H9 (cell line): ENCODE measurements at regions not wholly inside any gene's neighbourhood (a gene's known extent, or its start where the extent isn't known, plus 50 kb on each side); places are given as distances from the start of the nearest gene placed in this dataset.

Experiments used
- DNase-seq: peaks from one replicate; pipeline ENCODE4 v3.0.0-alpha.2; 2017
- H2AFZ ChIP-seq: one replicate; pipeline ENCODE4 v1.6.1; 2013; ENCODE audit warnings: mild to moderate bottlenecking, low read length, control low read depth, moderate library complexity
- H2AK5ac ChIP-seq: 2 replicates; pipeline ENCODE4 v1.6.1; 2013; ENCODE audit warnings: low read length, control low read depth, mixed read lengths; ENCODE audit not compliant: insufficient read length
- H2BK120ac ChIP-seq: one replicate; pipeline ENCODE4 v1.6.1; 2013; ENCODE audit warnings: low read depth, mild to moderate bottlenecking, low read length, control low read depth, inconsistent platforms; ENCODE audit not compliant: poor library complexity, severe bottlenecking
- H2BK12ac ChIP-seq: 2 replicates; pipeline ENCODE4 v1.6.1; 2013; ENCODE audit warnings: low read length, control low read depth, mixed read lengths, low read depth; ENCODE audit not compliant: insufficient read length
- H2BK15ac ChIP-seq: 2 replicates; pipeline ENCODE4 v1.6.1; 2013; ENCODE audit warnings: low read depth, low read length, control low read depth
- H2BK20ac ChIP-seq: one replicate; pipeline ENCODE4 v1.6.1; 2013; ENCODE audit warnings: low read depth, mild to moderate bottlenecking, low read length, control low read depth, inconsistent platforms; ENCODE audit not compliant: poor library complexity, severe bottlenecking
- H2BK5ac ChIP-seq: 2 replicates; pipeline ENCODE4 v1.6.1; 2013; ENCODE audit warnings: low read length, control low read depth, mixed read lengths; ENCODE audit not compliant: insufficient read length
- H3K14ac ChIP-seq: 2 replicates; pipeline ENCODE4 v1.6.1; 2013; ENCODE audit warnings: low read length, control low read depth; ENCODE audit not compliant: insufficient read depth
- H3K18ac ChIP-seq: 2 replicates; pipeline ENCODE4 v1.6.1; 2013; ENCODE audit warnings: low read depth, mild to moderate bottlenecking, mixed read lengths, low read length, control low read depth; ENCODE audit not compliant: insufficient read length
- H3K23ac ChIP-seq: 2 replicates; pipeline ENCODE4 v1.6.1; 2013; ENCODE audit warnings: low read length, control low read depth, mixed read lengths, low read depth; ENCODE audit not compliant: insufficient read length
- H3K23me2 ChIP-seq: 2 replicates; pipeline ENCODE4 v1.6.1; 2013; ENCODE audit warnings: low read depth, mild to moderate bottlenecking, mixed read lengths, low read length, control low read depth; ENCODE audit not compliant: insufficient read length, poor library complexity, severe bottlenecking
- H3K27ac ChIP-seq: 2 replicates; pipeline ENCODE4 v1.5.1; 2013; ENCODE audit warnings: low read length, control low read depth, mixed read lengths, low read depth; ENCODE audit not compliant: insufficient read length
- H3K27me3 ChIP-seq: 2 replicates; pipeline ENCODE4 v1.6.1; 2013; ENCODE audit warnings: low read length, control low read depth, inconsistent platforms; ENCODE audit not compliant: insufficient read depth
- H3K4ac ChIP-seq: 2 replicates; pipeline ENCODE4 v1.6.1; 2013; ENCODE audit warnings: low read depth, mild to moderate bottlenecking, control low read depth, inconsistent platforms, low read length, moderate library complexity
- H3K4me1 ChIP-seq: 2 replicates; pipeline ENCODE4 v1.6.1; 2013; ENCODE audit warnings: low read length, control low read depth, inconsistent platforms; ENCODE audit not compliant: insufficient read depth
- H3K4me2 ChIP-seq: 2 replicates; pipeline ENCODE4 v1.6.1; 2013; ENCODE audit warnings: low read length, control low read depth, mixed read lengths; ENCODE audit not compliant: insufficient read length, insufficient read depth
- H3K56ac ChIP-seq: 2 replicates; pipeline ENCODE4 v1.6.1; 2013; ENCODE audit warnings: low read depth, mild to moderate bottlenecking, mixed read lengths, low read length, control low read depth; ENCODE audit not compliant: insufficient read length
- H3K79me1 ChIP-seq: 2 replicates; pipeline ENCODE4 v1.6.1; 2013; ENCODE audit warnings: low read depth, mild to moderate bottlenecking, moderate library complexity, low read length, control low read depth, inconsistent platforms; ENCODE audit not compliant: insufficient read depth, poor library complexity, severe bottlenecking
- H3K79me2 ChIP-seq: 2 replicates; pipeline ENCODE4 v1.6.1; 2013; ENCODE audit warnings: low read length, control low read depth, inconsistent platforms; ENCODE audit not compliant: insufficient read depth
- H3K9ac ChIP-seq: 2 replicates; pipeline ENCODE4 v1.6.1; 2013; ENCODE audit warnings: low read length, control low read depth, mixed read lengths; ENCODE audit not compliant: insufficient read length; ENCODE audit errors: extremely low read depth
- H3K9me3 ChIP-seq: one replicate; pipeline ENCODE4 v1.6.1; 2013; ENCODE audit warnings: low read depth, low read length, inconsistent platforms; ENCODE audit not compliant: control insufficient read depth
- H3T11ph ChIP-seq: one replicate; pipeline ENCODE4 v1.6.1; 2013; ENCODE audit warnings: mild to moderate bottlenecking, low read length, control low read depth, inconsistent platforms
- H4K20me1 ChIP-seq: one replicate; pipeline ENCODE4 v1.6.1; 2013; ENCODE audit not compliant: control insufficient read depth, insufficient read length, insufficient read depth
- H4K5ac ChIP-seq: 2 replicates; pipeline ENCODE4 v1.6.1; 2013; ENCODE audit warnings: low read depth, mild to moderate bottlenecking, mixed read lengths, low read length, control low read depth; ENCODE audit not compliant: insufficient read length
- H4K8ac ChIP-seq: replicated peaks from 2 replicates; pipeline ENCODE4 v1.6.1; 2013; ENCODE audit warnings: low read length, control low read depth, mixed read lengths, low read depth; ENCODE audit not compliant: insufficient read length
- H4K91ac ChIP-seq: 2 replicates; pipeline ENCODE4 v1.6.1; 2013; ENCODE audit warnings: low read depth, mild to moderate bottlenecking, moderate library complexity, mixed read lengths, low read length, control low read depth; ENCODE audit not compliant: insufficient read length
- H3K27ac Mint-ChIP-seq, 3 experiments: 2 replicates in 2 of 3; 3 replicates in 1 of 3; pipeline ENCODE4 v1.8.0; 2020 to 2021; ENCODE audit warnings: mixed read lengths in 3 of 3, mild to moderate bottlenecking in 1 of 3, moderate library complexity in 1 of 3
- H3K27me3 Mint-ChIP-seq: 2 replicates; pipeline ENCODE4 v1.8.0; 2021; ENCODE audit warnings: low read depth, mild to moderate bottlenecking, moderate library complexity, mixed read lengths
- H3K36me3 Mint-ChIP-seq, 3 experiments: 2 replicates in 2 of 3; 3 replicates in 1 of 3; pipeline ENCODE4 v1.8.0; 2020 to 2021; ENCODE audit warnings: low read depth in 3 of 3, mixed read lengths in 3 of 3; ENCODE audit not compliant: insufficient read depth in 1 of 3
- H3K4me1 Mint-ChIP-seq, 2 experiments: 2 replicates each; pipeline ENCODE4 v1.8.0; 2020; ENCODE audit warnings: mixed read lengths in 2 of 2
- H3K4me3 Mint-ChIP-seq, 2 experiments: 2 replicates in 1 of 2; 3 replicates in 1 of 2; pipeline ENCODE4 v1.8.0; 2020 to 2021; ENCODE audit warnings: mild to moderate bottlenecking in 2 of 2, mixed read lengths in 2 of 2, moderate library complexity in 1 of 2
- H3K9me3 Mint-ChIP-seq, 2 experiments: 2 replicates in 1 of 2; 3 replicates in 1 of 2; pipeline ENCODE4 v1.8.0; 2020; ENCODE audit warnings: mild to moderate bottlenecking in 2 of 2, mixed read lengths in 2 of 2, moderate library complexity in 1 of 2
- CTCF ChIP-seq: fragments of 200-600 bp; sonication (generic); conservative IDR thresholded peaks from 3 replicates; pipeline ENCODE4 v1.8.0; 2021; ENCODE audit warnings: antibody characterized with exemption, mild to moderate bottlenecking
- WGBS: extraction: QIAGEN DNeasy Blood & Tissue Kit; methylation state at CpG from one replicate; pipeline ENCODE4 v1.1.7; 2013; ENCODE audit warnings: missing lambda C conversion rate, low lambda C conversion rate, mixed read lengths; ENCODE audit not compliant: insufficient read length; ENCODE audit errors: extremely low coverage; 5-methylcytosine and 5-hydroxymethylcytosine counted together

GRCh38 chr20:60591172-60591799 is 633.1 kb downstream of the CDH26 start:
- no peaks in the 10 kb centered on the region for H3K36me3 Mint-ChIP-seq
- peaks cover 0 to 2% of the 10 kb centered on the region in 2 experiments; a peak in 1 of 5 replicates for H3K9me3 Mint-ChIP-seq
- no peak overlapping the region for H2BK12ac ChIP-seq
- H3K27me3 Mint-ChIP-seq = no peaks in the 10 kb centered on the region
- H4K8ac ChIP-seq = no peak overlapping the region
- no CpG with 5 or more reads among the region's 6 CpGs for WGBS
- no peak overlapping the region for H2BK20ac ChIP-seq
- H3K23ac ChIP-seq = no peak overlapping the region
- no peak for TF ChIP-seq CTCF
- H4K91ac ChIP-seq = no peak overlapping the region
- H3K4me1 ChIP-seq = no peaks in the 10 kb centered on the region; the same call in 1 of the 2 replicates
- H3K27me3 ChIP-seq = no peaks in the 10 kb centered on the region
- no peak overlapping the region for H3K4ac ChIP-seq
- H3K14ac ChIP-seq = no peak overlapping the region
- no peak overlapping the region for H3K18ac ChIP-seq
- no peak overlapping the region for H2BK15ac ChIP-seq
- no peak overlapping the region for H3K27ac ChIP-seq
- no peak overlapping the region for H3K4me3 Mint-ChIP-seq
- H2AFZ ChIP-seq = no peak overlapping the region
- no peak overlapping the region for H3K56ac ChIP-seq
- no peak overlapping the region for H3T11ph ChIP-seq
- no peak overlapping the region for H2AK5ac ChIP-seq
- H2BK120ac ChIP-seq = no peak overlapping the region
- DNase-seq = no peak
- no peak overlapping the region; a peak in 1 of 7 replicates for H3K27ac Mint-ChIP-seq
- H3K23me2 ChIP-seq = no peaks in the 10 kb centered on the region
- H4K5ac ChIP-seq = no peak overlapping the region
- H2BK5ac ChIP-seq = no peak overlapping the region
- H3K9me3 ChIP-seq = no peaks in the 10 kb centered on the region
- no peaks in the 10 kb centered on the region for H3K79me2 ChIP-seq
- no peak overlapping the region for H3K9ac ChIP-seq
- H4K20me1 ChIP-seq = no peaks in the 10 kb centered on the region
- H3K4me2 ChIP-seq = no peak overlapping the region
- H3K79me1 ChIP-seq = no peaks in the 10 kb centered on the region
- H3K4me1 Mint-ChIP-seq = peaks cover 8 to 10% of the 10 kb centered on the region in 2 experiments
